ENCODE measurements at regions not wholly inside any gene's neighbourhood (a gene's known extent, or its start where the extent isn't known, plus 50 kb on each side); places are given as distances from the start of the nearest gene placed in this dataset.

DNA sequence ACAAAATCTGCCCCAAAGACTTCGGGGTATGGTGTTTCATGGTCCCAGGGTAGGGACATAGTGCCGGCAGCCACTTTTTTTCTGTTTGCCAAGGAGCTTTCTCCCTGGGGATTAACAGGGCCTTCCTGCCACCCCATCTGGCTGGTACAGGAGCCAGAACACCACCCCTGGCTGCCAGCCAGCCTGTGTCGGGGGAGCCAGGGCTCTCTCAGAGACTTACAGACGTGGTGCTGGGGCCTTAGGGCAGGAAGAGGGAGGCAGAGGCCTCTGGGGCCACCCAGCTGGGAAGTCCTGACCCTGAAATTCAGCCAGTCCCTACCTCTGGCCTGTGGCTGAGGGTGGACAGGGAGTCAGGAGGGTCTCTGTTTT is 52.4 kb upstream of the CDON start:
- TF ChIP-seq SNAPC5 (CRISPR knock-in tag; IDR thresholded peaks at IDR 0.05) (no peak), ERF (CRISPR knock-in tag; IDR thresholded peaks at IDR 0.05) (no peak), ZZZ3 (IDR thresholded peaks at IDR 0.05) (no peak), ZEB2 (IDR thresholded peaks at IDR 0.05) (no peak), KAT7 (CRISPR knock-in tag; IDR thresholded peaks at IDR 0.05; ENCODE audit: borderline replicate concordance) (no peak)
